ENCODE measurements at regions not wholly inside any gene's neighbourhood (a gene's known extent, or its start where the extent isn't known, plus 50 kb on each side); places are given as distances from the start of the nearest gene placed in this dataset.

DNA sequence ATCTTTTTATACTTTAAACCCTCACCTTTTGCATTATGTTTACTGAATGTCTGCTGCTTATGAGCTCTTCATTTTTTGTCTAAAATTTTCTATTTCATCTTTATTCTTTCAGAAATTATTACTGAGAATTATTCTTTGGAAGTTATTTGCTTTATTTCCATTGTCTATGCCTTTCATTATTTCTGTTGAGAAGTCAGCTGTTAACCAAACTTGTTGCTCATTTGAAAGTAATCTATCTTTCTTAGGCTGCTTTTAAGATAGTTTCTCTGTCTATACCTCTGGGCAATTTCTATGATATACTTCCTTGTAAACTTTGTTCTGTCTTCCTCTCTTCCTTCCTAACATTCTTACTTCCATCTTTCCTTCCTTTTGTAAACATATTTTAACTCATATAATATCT is 1165.9 kb upstream of the CELF2 start:
- TF ChIP-seq CTCF (IDR thresholded peaks at IDR 0.05; ENCODE audit: insufficient read depth, low read length) (no peak), SPI1 (IDR thresholded peaks at IDR 0.05; ENCODE audit: borderline replicate concordance, low read depth) (no peak), REST (IDR thresholded peaks at IDR 0.05; ENCODE audit: insufficient replicate concordance, low read depth) (no peak), GABPA (IDR thresholded peaks at IDR 0.05; ENCODE audit: low read depth) (no peak), POLR2AphosphoS5 (IDR thresholded peaks at IDR 0.05; ENCODE audit: low read depth) (no peak)

All from HL-60 (cell line).